ENCODE measurements at regions not wholly inside any gene's neighbourhood (a gene's known extent, or its start where the extent isn't known, plus 50 kb on each side); places are given as distances from the start of the nearest gene placed in this dataset.

- no peak for TF ChIP-seq SP4 (IDR thresholded peaks at IDR 0.05; ENCODE audit: low read length)
- no peak for TF ChIP-seq CBX5 (IDR thresholded peaks at IDR 0.05; ENCODE audit: low read depth, low read length)
- no peak for TF ChIP-seq EZH2 (IDR thresholded peaks at IDR 0.05; ENCODE audit: low read depth, low read length, severe bottlenecking)
Observed at GRCh38 chr6:134432036-134432435, 114.1 kb upstream of the SGK1 start (continued).
